K562 (cell line): ENCODE measurements at regions not wholly inside any gene's neighbourhood (a gene's known extent, or its start where the extent isn't known, plus 50 kb on each side); places are given as distances from the start of the nearest gene placed in this dataset.

Experiments
- ARID4B ChIP-seq: sonication (generic); formaldehyde crosslinking; IDR thresholded peaks from 2 replicates; pipeline ENCODE4 v1.8.0; 2022; ENCODE audit warnings: mild to moderate bottlenecking, missing genetic modification reagents
- CHD4 ChIP-seq: fragments of 200-600 bp; sonication (generic); IDR thresholded peaks from 3 replicates; pipeline ENCODE4 v1.6.1; 2012; ENCODE audit warnings: low read depth, mild to moderate bottlenecking, mixed read lengths, low read length, inconsistent platforms; ENCODE audit not compliant: insufficient read depth, insufficient replicate concordance, poor library complexity, severe bottlenecking
- CLOCK ChIP-seq: fragments of 250-450 bp; sonication (Bioruptor Pico); IDR thresholded peaks from 2 replicates; pipeline ENCODE4 v1.4.0; 2020; ENCODE audit warnings: mild to moderate bottlenecking, moderate library complexity, borderline replicate concordance
- CREM ChIP-seq: IDR thresholded peaks from 2 replicates; pipeline ENCODE4 v1.6.1; 2014; ENCODE audit warnings: antibody characterized with exemption, low read depth
- DMBX1 ChIP-seq: fragments of 250-450 bp; sonication (Bioruptor Pico); IDR thresholded peaks from 2 replicates; pipeline ENCODE4 v1.8.0; 2022; ENCODE audit warnings: inconsistent platforms, mild to moderate bottlenecking, moderate library complexity, borderline replicate concordance
- E2F8 ChIP-seq: fragments of 450-650 bp; IDR thresholded peaks from 2 replicates; pipeline ENCODE4 v1.7.1; 2018; ENCODE audit warnings: mild to moderate bottlenecking, low read depth; ENCODE audit not compliant: partially characterized antibody
- EZH2 ChIP-seq: IDR thresholded peaks from 2 replicates; pipeline ENCODE4 v1.6.1; 2012; ENCODE audit warnings: low read depth, mild to moderate bottlenecking, inconsistent platforms, low read length, borderline replicate concordance
- PTBP1 ChIP-seq: fragments of 200-400 bp; formaldehyde crosslinking; IDR thresholded peaks from 2 replicates; pipeline ENCODE4 v1.6.1; 2017; ENCODE audit warnings: low read depth, low read length
- RNF219 ChIP-seq: fragments of 250-450 bp; sonication (Bioruptor Pico); IDR thresholded peaks from 2 replicates; pipeline ENCODE4 v1.5.0; 2022; ENCODE audit warnings: mild to moderate bottlenecking
- SETDB1 ChIP-seq: IDR thresholded peaks from one replicate; pipeline ENCODE4 v1.6.1; 2012; ENCODE audit warnings: low read length, control low read depth, inconsistent platforms
- TAF1 ChIP-seq: IDR thresholded peaks from 2 replicates; pipeline ENCODE4 v1.6.1; 2011; ENCODE audit warnings: mild to moderate bottlenecking, low read length, moderate library complexity; ENCODE audit not compliant: insufficient read depth, control insufficient read depth, severe bottlenecking; ENCODE audit errors: extremely low read depth
- TEAD2 ChIP-seq: fragments of 450-650 bp; IDR thresholded peaks from 2 replicates; pipeline ENCODE4 v1.6.1; 2016; ENCODE audit warnings: missing genetic modification characterization, control low read depth, missing compliant biosample characterization
- ZNF133 ChIP-seq: fragments of 250-450 bp; sonication (Bioruptor Pico); IDR thresholded peaks from 2 replicates; pipeline ENCODE4 v1.4.0; 2020; ENCODE audit warnings: mild to moderate bottlenecking
- ZNF146 ChIP-seq: IDR thresholded peaks from one replicate; pipeline ENCODE4 v1.6.1; 2018; ENCODE audit warnings: missing compliant biosample characterization; ENCODE audit not compliant: unreplicated experiment
- ZNF75A ChIP-seq: fragments of 450-650 bp; formaldehyde crosslinking; IDR thresholded peaks from 2 replicates; pipeline ENCODE4 v1.4.0; 2020; ENCODE audit warnings: mild to moderate bottlenecking

GRCh38 chr12:92208613-92209121 is 63.0 kb upstream of the BTG1 start (continued):
- no peak for TF ChIP-seq ARID4B (CRISPR knock-in tag)
- no peak for TF ChIP-seq EZH2
- no peak for TF ChIP-seq RNF219 (CRISPR knock-in tag)
- TF ChIP-seq CREM: no peak
- no peak for TF ChIP-seq ZNF133 (CRISPR knock-in tag)
- TF ChIP-seq SETDB1: no peak
- TF ChIP-seq CLOCK (CRISPR knock-in tag): no peak
- TF ChIP-seq E2F8: no peak
- no peak for TF ChIP-seq ZNF75A (CRISPR knock-in tag)
- no peak for TF ChIP-seq PTBP1
- no peak for TF ChIP-seq CHD4
- TF ChIP-seq TEAD2 (tag): no peak
- no peak for TF ChIP-seq ZNF146 (CRISPR knock-in tag)
- no peak for TF ChIP-seq TAF1
- no peak for TF ChIP-seq DMBX1 (CRISPR knock-in tag)
